ENCODE measurements at regions not wholly inside any gene's neighbourhood (a gene's known extent, or its start where the extent isn't known, plus 50 kb on each side); places are given as distances from the start of the nearest gene placed in this dataset.

- TF ChIP-seq POLR2A (IDR thresholded peaks at IDR 0.05), result no peak
- TF ChIP-seq CTCF (IDR thresholded peaks at IDR 0.05 in 4 of 5, conservative IDR thresholded peaks at IDR 0.05 in 1 of 5), result no peak
Measured at GRCh38 chr12:108048686-108049085, 80.4 kb upstream of the WSCD2 start.

Data from gastrocnemius medialis (tissue), 4 donors.